Mesodermal cell (in vitro differentiated cells): ENCODE measurements at regions not wholly inside any gene's neighbourhood (a gene's known extent, or its start where the extent isn't known, plus 50 kb on each side); places are given as distances from the start of the nearest gene placed in this dataset.

Source experiments
- H3K27ac ChIP-seq: 2 replicates; pipeline ENCODE4 v1.7.0; 2013; ENCODE audit warnings: mild to moderate bottlenecking, low read depth, low read length, moderate library complexity; ENCODE audit not compliant: severe bottlenecking
- H3K36me3 ChIP-seq: 2 replicates; pipeline ENCODE4 v1.7.1; 2013; ENCODE audit warnings: mild to moderate bottlenecking, low read length, moderate library complexity; ENCODE audit not compliant: control insufficient read depth, insufficient read depth
- H3K4me1 ChIP-seq: one replicate; pipeline ENCODE4 v1.7.1; 2013; ENCODE audit warnings: mild to moderate bottlenecking, low read length; ENCODE audit not compliant: insufficient read depth, control insufficient read depth, poor library complexity, severe bottlenecking
- H3K4me3 ChIP-seq: 2 replicates; pipeline ENCODE4 v1.7.0; 2013; ENCODE audit warnings: low read length, control low read depth, mild to moderate bottlenecking; ENCODE audit not compliant: insufficient read depth, poor library complexity, severe bottlenecking; ENCODE audit errors: extremely low read depth
- H3K9me3 ChIP-seq: 2 replicates; pipeline ENCODE4 v1.7.1; 2013; ENCODE audit warnings: mild to moderate bottlenecking, low read length, moderate library complexity; ENCODE audit not compliant: control insufficient read depth
- WGBS, 2 experiments: methylation state at CpG; one replicate each; pipeline ENCODE4 v1.1.5; 2013; ENCODE audit warnings: missing lambda C conversion rate in 2 of 2; ENCODE audit not compliant: insufficient coverage in 2 of 2; 5-methylcytosine and 5-hydroxymethylcytosine counted together

DNA sequence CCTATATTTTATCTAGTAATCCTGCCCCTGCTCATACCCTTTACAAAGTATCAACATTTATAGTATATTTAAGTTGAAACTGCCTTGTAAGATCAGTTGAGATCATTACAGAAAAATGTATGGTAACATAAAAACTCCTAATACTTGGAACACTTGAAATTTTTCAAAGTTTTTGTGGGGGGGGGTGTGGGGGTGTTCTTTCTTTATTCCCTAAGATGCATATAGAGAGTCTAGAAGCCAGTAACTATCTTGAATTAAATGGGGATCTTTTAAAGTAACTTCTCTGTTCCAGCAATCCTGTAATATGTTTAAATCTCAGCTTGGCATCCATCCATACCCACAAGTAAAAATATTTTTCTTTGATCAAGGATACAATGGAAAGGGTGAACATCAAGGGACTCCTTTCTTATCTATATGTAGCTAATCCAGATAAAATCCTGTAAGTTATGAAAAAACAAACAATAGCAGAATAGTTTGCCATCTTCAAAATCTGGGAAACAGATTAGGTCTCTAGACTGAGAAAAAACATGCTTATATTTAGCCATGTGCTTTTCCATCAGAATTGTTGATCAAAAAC, 455.3 kb downstream of the MEIS1 start:
- Histone ChIP-seq H3K36me3 (no peaks in the 10 kb centered on the region), H3K4me1 (peaks cover 15% of the 10 kb centered on the region), H3K27ac (no peak overlapping the region), H3K4me3 (no peak overlapping the region), H3K9me3 (no peaks in the 10 kb centered on the region)

DNA sequence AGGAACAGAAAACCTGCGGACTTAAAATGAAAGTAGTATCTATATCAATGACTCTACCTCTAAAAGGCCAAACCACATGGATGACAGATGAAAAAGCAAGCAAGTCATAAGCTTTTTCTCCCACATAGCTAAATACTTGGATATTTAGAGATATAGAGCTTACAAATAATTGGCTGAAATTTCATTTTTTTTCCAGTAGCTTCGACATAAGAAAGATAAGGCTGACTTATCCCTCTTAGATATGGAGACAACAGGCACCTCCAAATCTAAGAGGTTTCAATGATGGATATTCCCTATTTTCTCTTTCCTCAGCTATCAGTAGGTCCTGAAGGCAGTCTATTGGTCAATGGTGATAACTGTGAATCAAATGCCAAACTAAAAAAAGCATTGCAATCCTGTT, 460.3 kb downstream of the MEIS1 start:
- peaks cover 4% of the 10 kb centered on the region for H3K4me1 ChIP-seq
- H3K36me3 ChIP-seq: no peaks in the 10 kb centered on the region
- H3K9me3 ChIP-seq: no peaks in the 10 kb centered on the region
- H3K27ac ChIP-seq: no peak overlapping the region
- H3K4me3 ChIP-seq: no peak overlapping the region
- WGBS, 2 experiments: 100% methylated on average over 1 of the region's 2 CpGs; no CpG with 5 or more reads in 1 of the 2 experiments

DNA sequence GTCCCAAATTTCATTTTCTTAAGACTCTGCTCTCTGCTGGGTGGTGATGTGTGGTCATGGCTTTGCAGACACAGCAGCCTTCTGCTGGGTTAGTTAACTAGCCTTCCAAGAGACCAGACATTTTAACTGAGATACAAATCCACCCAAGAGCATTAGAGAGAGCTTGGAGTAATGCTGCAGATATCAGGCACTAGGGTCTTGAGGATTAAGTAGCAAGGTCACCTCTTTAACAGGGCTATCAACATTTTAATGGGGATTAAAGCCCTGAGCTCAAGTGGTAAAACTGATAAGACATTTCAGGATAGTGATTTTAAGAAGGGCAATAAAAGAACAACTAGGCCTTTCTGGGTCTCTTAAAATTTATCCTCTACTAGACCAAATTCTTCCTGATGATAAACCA, 461.2 kb downstream of the MEIS1 start:
- no peak overlapping the region for H3K27ac ChIP-seq
- H3K4me3 ChIP-seq: no peak overlapping the region
- H3K36me3 ChIP-seq: no peaks in the 10 kb centered on the region
- H3K4me1 ChIP-seq: no peaks in the 10 kb centered on the region
- H3K9me3 ChIP-seq: no peaks in the 10 kb centered on the region

DNA sequence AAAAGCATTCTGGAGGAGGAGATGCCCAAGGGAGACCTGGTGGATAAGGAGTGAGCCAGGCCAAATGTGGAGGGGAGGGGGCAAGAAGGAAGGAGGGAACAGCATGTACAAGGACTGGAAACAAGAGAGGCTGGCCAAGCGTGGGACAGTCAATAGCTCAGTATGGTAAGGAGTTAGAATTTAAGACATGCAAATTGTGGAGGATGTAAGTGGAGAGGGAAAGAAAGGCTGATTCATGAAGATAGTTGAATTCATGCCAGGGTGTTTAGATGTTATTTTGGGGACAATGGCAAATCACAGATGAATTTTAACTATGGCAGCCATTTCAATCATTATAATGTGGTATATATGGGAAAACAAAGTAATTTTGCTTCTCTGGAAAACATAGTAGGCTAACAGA, 462.3 kb downstream of the MEIS1 start:
- WGBS, 2 experiments: 83 to 86% methylated on average over 1 of the region's 1 CpG
- H3K4me1 ChIP-seq: no peaks in the 10 kb centered on the region
- no peaks in the 10 kb centered on the region for H3K36me3 ChIP-seq
- H3K4me3 ChIP-seq: no peak overlapping the region
- H3K9me3 ChIP-seq: no peaks in the 10 kb centered on the region
- no peak overlapping the region for H3K27ac ChIP-seq

DNA sequence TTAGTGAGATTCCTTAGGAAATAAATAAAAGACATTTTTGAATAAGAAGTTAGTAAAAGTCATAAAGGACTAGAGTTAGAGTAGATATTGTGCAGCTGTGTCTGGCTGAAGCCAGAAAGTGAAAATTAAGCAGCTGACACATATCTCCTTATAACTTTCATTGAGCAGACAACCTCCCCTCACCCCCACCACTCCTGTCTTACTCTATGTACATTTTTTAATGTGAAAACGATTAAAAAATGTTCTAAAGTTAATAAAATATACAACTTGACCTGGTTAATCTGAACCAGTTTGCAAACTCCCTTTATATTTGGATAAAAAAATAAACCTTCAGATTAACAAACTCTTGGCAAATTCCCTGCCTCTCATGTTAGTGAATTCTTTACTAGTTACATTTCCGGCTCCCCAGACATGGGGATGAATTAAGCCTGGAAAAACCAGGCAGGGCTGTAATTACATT, 462.8 kb downstream of the MEIS1 start:
- Histone ChIP-seq H3K27ac (no peak overlapping the region), H3K4me3 (no peak overlapping the region), H3K4me1 (no peaks in the 10 kb centered on the region), H3K36me3 (no peaks in the 10 kb centered on the region), H3K9me3 (no peaks in the 10 kb centered on the region)
- WGBS, 2 experiments: no CpG with 5 or more reads among the region's 2 CpGs

DNA sequence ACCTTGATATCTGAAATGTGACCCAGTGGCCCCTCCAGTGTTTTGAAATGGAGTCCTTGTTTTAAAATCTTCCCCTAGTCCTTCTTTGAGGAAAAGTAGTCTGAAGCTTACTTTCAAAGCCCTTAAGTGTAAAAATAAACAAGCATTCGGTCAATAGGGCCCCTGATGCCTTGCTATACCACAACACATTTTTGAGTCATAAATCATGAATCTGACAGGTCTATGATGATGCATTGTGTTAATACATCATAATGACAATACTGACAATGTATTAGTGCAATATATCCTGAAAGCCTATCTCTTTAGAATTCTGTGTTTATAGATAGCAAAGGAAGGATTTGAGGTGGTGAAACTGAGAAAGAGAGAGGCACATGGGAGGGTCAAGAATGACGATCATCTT, 464.2 kb downstream of the MEIS1 start:
- H3K4me3 ChIP-seq: no peak overlapping the region
- 79% methylated on average over 2 of the region's 2 CpGs; no CpG with 5 or more reads in 1 of the 2 experiments for WGBS, 2 experiments
- no peaks in the 10 kb centered on the region for H3K9me3 ChIP-seq
- H3K4me1 ChIP-seq: no peaks in the 10 kb centered on the region
- no peaks in the 10 kb centered on the region for H3K36me3 ChIP-seq
- no peak overlapping the region for H3K27ac ChIP-seq

DNA sequence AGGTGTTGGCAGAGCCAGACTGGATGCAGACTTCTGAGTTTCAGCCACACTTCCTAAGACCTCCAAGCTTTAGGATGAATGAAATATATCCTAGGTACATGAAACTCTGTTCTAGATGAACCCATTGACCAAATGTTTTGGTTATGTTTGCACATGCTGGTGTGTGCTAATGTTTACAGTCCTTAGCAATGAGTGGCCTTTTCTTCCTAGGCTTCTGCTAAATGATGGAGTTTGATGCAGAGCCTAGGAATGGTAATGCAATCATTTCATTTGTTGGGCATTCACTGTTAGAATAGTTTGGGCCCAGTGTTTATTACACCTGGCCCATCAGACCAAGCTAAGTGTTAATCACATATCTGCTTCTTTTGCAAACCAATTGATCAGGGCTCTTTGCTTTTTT, 464.7 kb downstream of the MEIS1 start:
- no peaks in the 10 kb centered on the region for H3K36me3 ChIP-seq
- H3K4me1 ChIP-seq: no peaks in the 10 kb centered on the region

DNA sequence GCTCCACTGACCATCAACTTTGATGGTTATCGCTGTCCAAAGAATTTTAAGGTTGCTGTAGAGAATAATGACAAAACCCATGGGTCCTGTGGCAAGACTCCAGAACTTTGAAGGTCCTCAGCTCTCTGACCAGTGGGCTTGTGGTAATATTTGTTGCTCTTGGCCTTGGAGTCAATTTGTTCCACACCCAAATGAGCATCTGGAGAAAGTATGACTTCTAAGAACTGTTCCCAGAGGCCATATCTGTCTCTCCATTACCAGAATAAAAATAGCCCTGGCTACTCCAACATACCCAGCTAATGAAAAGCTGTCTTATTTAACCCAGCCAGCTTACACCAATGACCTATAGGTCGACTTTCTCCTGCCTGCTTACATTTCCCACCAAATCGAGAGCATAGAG, 466.4 kb downstream of the MEIS1 start:
- no peaks in the 10 kb centered on the region for H3K4me1 ChIP-seq
- 79 to 98% methylated on average over 2 to 3 of the region's 3 CpGs for WGBS, 2 experiments
- H3K4me3 ChIP-seq: no peak overlapping the region
- no peaks in the 10 kb centered on the region for H3K36me3 ChIP-seq
- H3K9me3 ChIP-seq: no peaks in the 10 kb centered on the region
- no peak overlapping the region for H3K27ac ChIP-seq

More for the DNA sequence above, 464.7 kb downstream of the MEIS1 start:
- no peak overlapping the region for H3K27ac ChIP-seq
- H3K4me3 ChIP-seq: no peak overlapping the region
- no peaks in the 10 kb centered on the region for H3K9me3 ChIP-seq

DNA sequence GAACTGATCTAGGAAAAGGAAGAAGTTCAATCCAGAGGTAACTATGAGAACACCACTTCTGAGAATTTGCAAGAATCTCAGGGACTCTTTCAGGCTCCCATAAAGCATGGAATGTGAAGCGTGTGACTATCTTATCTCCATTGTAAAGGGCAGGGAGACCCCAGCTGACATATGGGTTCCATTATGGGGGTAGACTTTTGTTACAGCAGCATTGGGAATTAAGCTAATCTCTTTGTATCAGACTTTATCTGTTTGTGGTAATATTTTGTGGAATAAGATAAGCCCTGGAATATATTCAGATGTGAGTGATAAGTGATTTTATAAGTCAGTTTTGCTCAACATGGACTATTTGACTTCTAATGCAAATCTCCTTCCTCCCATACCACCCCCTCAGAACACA, 468.3 kb downstream of the MEIS1 start:
- 75% methylated on average over 1 of the region's 1 CpG; no CpG with 5 or more reads in 1 of the 2 experiments for WGBS, 2 experiments
- no peak overlapping the region for H3K27ac ChIP-seq

DNA sequence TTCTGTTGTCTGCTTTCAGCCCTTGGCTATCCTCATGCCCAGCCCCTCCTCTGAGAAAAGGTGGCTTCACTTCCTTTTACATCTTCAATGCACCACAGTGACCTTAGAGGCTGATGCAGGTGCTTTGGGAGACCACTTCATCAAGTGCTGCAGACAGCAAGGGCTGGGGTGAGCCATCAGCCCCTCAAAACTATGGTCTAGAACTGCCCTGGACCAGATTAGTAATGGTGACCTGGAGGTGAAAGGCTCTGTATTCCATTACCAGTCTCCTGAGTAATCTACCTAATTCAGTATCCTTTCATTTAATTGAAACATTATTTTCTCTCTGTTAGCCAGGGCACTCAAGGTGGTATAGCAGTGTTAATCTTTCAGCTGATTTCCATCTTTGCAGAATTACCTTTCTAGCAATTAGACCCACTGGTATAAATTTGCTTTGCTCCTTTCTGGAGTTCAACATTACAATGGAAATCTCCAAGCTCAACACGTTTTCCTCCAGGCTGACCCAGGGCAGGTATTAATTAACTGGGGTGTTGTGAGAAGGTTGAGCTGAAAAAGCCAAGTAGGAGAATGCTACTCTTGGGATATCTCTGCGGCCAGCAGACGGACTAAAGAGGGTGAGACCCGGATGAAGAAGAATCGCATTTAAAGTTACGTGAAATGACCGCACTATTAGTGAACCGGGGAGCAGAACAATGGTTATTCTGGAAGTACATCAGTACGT, 469.0 kb downstream of the MEIS1 start:
- no peaks in the 10 kb centered on the region for H3K36me3 ChIP-seq
- H3K9me3 ChIP-seq: no peaks in the 10 kb centered on the region
- no peak overlapping the region for H3K27ac ChIP-seq
- no peaks in the 10 kb centered on the region for H3K4me1 ChIP-seq
- WGBS, 2 experiments: 95 to 97% methylated on average over 8 of the region's 9 CpGs
- no peak overlapping the region for H3K4me3 ChIP-seq

More for the DNA sequence above, 468.3 kb downstream of the MEIS1 start:
- Histone ChIP-seq H3K36me3 (no peaks in the 10 kb centered on the region), H3K4me3 (no peak overlapping the region), H3K9me3 (no peaks in the 10 kb centered on the region), H3K4me1 (no peaks in the 10 kb centered on the region)

DNA sequence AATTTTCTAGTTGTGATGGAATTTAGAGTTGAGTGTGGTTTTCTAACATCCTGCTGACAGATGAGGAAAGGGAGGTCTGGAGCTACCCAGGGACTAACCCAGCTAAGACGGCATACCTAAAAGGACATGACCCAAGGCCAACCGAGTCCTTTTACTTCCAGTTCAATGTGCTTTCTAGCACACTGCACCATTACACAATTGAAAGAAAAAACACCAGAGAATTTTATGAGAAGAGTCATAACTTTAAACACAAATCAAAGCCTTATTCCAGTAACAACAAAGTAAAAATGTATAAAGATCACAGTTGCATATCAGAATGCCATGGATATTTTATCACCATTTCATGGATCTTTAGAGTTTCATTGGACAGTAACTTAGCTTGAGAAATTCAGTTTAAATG, 480.3 kb downstream of the MEIS1 start:
- no peaks in the 10 kb centered on the region for H3K36me3 ChIP-seq
- H3K4me1 ChIP-seq: no peaks in the 10 kb centered on the region
- H3K27ac ChIP-seq: no peak overlapping the region
- WGBS, 2 experiments: 100% methylated on average over 1 to 2 of the region's 2 CpGs
- no peak overlapping the region for H3K4me3 ChIP-seq
- H3K9me3 ChIP-seq: no peaks in the 10 kb centered on the region
